T-helper 9 cell (primary cell): ENCODE measurements at regions not wholly inside any gene's neighbourhood (a gene's known extent, or its start where the extent isn't known, plus 50 kb on each side); places are given as distances from the start of the nearest gene placed in this dataset.
A peak's percentile ranks its signal among the peaks of the same experiment; 100 is the strongest.

Experiments
- DNase-seq: peaks from one replicate; pipeline ENCODE4 v3.0.0-alpha.2; 2020

GRCh38 chr20:19930426-19930825 lies 86.7 kb upstream of the NAA20 start:
- no peak for DNase-seq

DNA sequence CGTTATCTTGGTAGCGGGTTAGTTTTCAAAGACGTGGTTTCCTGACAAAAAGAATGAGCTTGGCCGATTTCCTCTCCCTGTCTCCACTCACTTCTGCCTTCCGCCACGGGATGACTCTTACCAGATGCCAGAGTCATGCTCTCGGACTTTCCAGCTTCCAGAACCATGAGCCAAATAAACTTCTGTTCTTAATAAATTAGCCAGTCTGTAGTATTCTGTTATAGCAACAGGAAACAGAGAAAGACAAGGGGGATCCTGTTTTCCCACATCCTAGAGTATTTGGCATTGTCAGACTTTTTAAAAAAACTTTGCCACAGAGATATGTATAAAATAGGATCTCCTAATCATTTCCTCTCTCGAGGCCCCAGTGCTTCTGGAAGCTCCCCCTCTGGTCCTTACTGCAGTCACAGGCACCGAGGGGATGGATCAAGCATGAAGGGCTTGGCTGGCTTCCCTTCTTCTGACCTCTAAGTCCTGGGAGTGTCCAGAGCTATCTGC lies 84.9 kb upstream of the NAA20 start:
- DNase-seq, result no peak

DNA sequence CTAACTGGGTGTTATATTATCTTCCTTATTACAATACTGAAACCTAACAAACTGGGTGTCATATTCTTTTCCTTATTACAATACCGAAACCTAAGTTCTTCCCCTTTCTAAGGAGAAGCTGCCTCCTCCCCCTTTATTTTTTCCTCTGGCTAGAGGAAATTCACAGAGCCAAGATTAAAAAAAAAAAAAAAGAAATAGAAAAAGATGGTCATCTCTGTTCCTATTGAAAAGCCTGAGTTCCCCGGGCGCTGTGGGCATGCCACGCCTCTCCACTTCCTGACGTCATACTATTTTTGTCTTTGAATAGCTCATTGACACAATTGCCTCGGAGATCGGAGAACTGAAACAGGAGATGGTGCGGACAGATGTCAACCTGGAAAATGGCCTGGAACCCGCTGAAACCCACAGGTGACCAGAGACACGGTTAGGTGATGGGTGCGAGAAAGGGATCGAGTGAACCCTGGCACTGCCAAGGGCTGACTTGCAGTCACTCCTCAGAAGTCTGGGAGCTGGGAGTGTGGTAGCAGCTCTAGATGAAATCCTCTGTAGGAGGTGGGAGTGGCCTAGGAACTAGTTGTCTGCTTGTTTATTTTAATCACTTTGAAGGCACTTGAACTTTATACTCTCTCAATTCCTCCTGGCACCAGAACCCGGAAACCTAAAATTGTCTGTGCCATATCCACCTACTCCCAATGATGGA lies 82.2 kb upstream of the NAA20 start:
- DNase-seq, result no peak

DNA sequence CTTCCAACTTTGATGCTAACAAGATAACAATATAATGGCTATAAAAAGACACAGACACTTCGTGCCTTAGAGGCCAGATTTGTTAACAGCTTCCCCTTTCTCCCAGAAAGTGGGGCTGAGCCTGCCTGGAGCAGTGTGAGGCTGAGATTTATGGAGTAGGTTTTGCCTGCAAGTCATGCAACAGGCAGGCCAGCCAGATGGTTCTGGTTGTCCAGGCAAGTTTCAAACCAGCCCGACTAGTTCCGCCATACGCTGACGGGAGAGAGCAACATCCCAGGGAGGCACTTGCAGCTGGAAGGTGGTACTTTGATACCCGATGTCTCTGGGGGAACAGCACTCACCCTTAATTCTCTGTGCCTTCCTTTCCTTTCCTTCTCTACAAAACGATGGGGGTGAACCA lies 81.3 kb upstream of the NAA20 start:
- no peak for DNase-seq

- DNase-seq, result no peak
These were observed 80.5 kb upstream of the NAA20 start for GRCh38 chr20:19936466-19937200.

DNA sequence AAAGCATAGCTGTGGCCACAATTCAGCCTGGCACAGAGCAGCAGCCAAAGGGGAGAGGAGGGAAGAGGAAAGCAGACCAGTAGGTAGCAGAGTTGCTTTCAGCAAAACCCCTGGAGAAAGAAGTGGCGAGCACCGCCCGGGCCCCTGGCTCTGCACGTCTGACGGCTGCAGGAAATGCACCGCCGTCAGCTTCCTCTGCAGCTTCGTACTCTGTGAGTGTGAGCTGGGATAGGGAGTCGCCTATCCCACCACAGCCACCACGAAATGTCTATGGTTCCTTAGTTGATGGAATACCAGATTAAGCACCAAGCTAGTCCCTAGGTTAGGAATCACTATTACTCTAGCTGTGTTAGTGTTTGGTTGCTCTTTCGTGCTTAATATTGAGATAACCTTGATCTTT lies 79.9 kb upstream of the NAA20 start:
- DNase-seq, result peak; percentile 3

DNA sequence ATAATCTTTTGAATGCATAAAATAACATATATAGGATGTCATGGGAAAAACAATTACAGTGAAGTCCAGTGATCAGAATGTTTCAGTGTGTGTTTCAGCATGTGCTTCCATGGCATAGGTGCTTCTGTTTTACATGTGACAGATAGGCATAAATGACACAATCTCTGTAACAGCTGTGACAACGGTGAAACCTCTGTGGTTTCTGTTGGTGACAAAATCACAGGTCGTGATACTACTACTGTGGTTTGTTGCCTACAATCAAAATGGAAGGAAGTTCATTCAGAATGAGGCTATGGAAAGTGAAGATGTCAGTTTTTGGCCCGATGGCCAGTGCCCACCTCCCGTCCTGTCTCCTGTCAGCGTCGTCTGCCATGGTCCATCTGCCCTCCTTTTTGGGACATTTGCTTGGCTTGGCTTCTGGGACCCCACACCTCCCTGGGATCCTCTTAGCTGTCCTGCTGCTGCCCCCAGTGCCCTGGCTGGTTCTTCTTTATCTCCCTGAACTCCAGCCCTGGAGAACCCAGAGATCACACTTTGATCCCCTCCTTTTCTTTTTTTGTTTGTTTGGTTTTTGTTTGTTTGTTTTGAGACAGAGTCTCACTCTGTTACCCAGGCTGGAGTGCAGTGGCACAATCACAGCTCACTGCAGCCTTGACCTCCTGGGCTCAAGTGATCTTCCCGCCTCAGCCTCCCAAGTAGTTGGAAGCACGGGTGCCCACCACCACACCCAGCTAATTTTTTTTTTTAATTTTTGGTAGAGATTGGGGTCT lies 79.3 kb upstream of the NAA20 start:
- DNase-seq, result no peak

DNA sequence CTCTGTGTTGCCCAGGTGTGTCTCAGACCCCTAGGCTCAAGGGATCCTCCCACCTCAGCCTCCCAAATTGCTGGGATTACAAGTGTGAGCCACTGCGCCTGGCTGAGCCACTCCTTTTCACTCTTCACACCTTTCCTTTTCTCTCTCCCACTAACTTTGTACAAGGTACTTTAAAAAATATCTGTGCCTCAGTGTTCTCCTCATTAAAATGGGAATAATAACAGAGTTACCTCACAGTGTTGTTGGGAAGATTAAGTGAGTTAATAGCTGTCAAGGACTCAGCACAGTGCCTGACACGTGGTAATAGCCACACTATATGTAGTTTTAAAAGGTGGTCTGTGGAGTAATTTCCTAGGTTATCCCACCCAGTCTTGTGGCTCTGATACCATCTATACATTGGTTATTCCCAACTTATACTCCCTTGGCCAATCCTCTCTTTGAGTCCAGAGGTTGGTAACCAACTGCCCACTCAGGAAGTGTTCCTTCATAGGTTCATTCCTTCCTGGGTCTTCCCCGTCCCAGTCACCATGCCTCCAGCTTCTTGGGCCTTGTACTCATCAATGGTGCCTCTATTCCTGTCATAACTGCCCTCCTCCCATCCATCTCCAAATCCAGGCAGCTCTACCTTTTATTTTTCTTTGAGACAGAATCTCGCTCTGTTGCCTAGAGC lies 78.6 kb upstream of the NAA20 start:
- no peak for DNase-seq

DNA sequence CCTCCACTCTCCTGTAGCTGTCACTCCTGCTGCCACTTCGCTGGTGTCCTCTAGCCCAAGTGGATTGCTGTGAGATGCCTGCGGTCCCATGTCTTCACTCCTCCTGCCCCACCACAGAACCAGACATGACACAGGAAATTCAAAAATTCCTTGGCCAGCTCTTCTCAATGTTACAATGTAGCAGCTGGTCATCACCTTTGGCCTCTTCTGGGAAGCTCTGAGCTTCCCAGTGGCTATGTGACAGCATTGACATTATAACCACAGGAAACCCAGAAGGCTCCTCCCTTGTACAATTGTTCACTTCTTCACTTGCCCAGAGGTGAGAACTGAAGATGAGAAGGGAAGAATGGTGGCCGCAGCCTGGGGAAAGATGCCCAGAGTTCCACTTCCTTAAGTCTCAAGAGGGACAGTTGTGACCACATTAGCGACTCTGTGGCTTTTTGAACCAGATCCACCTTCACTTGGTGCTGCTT lies 76.1 kb upstream of the NAA20 start:
- DNase-seq, result no peak

DNA sequence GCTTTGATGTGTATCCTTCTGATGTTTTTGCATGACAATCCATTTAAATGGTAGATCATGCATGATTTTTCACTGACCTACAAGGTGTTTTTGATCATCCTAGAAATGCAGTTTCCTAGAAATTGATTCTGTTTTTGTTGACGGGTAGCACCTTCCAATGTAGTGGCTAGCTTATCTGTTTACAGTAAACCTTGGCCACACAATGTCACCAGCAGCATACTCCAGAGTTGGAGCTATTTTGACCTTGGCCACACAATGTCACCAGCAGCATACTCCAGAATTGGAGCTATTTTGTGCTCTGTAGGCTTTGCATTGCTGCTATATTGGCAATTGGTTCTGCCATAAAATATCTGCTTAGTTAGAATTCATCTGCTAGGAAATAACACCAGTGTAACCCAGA lies 74.6 kb upstream of the NAA20 start:
- no peak for DNase-seq

GRCh38 chr20:19943061-19943521 lies 74.1 kb upstream of the NAA20 start:
- no peak for DNase-seq

- DNase-seq, result no peak
These were observed 72.2 kb upstream of the NAA20 start for GRCh38 chr20:19944772-19945459.

GRCh38 chr20:19945732-19946670 lies 71.2 kb upstream of the NAA20 start:
- DNase-seq, result no peak

GRCh38 chr20:19947611-19948264 lies 69.4 kb upstream of the NAA20 start:
- DNase-seq, result no peak

- no peak for DNase-seq
These were observed 67.8 kb upstream of the NAA20 start for GRCh38 chr20:19949195-19949867.

GRCh38 chr20:19950042-19950441 lies 67.1 kb upstream of the NAA20 start:
- DNase-seq, result no peak

DNA sequence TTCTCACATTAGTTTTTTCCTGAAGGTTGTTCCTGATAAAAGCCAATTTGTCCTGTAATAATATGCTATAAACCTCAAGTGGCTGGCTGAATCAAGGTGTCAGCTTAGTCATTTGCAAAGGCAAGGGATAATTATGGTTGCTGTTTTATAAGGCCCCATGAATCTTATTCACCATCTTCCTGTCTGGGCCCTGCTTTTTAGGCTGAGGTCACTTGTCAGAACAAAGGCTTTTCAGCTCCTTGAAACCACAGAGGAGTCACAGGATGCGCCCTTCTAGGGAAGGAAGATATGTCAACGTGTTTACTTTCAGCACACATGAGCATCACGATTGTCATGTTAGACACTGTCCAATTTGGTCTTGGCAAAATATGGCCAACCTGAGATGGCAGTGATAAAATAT lies 64.8 kb upstream of the NAA20 start:
- no peak for DNase-seq

DNA sequence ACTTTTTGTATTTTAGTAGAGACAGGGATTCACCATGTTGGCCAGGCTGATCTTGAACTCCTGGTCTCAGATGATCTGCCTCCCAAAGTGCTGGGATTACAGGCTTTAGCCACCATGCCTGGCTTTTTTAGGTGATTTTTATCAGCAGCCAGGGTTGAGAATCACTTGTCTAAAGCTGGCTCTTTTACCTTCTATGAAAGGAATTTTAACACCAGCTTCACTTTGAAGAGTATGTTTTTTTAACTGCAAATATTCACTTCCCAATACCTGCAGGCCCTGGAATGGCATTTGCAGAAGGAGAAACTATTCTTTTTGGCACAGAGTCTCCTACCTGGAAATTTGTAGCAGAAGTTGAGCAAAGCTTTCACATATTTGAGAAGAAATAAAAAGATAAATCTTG lies 63.6 kb upstream of the NAA20 start:
- DNase-seq, result no peak

- no peak for DNase-seq
These were observed 60.2 kb upstream of the NAA20 start for GRCh38 chr20:19956976-19957375.

- no peak for DNase-seq
These were observed 58.9 kb upstream of the NAA20 start for GRCh38 chr20:19958219-19958618.
